NCI-H446 treated with DMSO at 0.1 percent for 48 hours (cell line): ENCODE measurements at regions not wholly inside any gene's neighbourhood (a gene's known extent, or its start where the extent isn't known, plus 50 kb on each side); places are given as distances from the start of the nearest gene placed in this dataset.
"Not testable (repeated sequence)": the region's sequence is repeated elsewhere in the genome, so short reads cannot be mapped to it uniquely, and the experiment has no call there.

Experiments used
- DNase-seq: peaks from one replicate; lab custom pipeline; 2025; lab: John Stamatoyannopoulos, UW

DNA sequence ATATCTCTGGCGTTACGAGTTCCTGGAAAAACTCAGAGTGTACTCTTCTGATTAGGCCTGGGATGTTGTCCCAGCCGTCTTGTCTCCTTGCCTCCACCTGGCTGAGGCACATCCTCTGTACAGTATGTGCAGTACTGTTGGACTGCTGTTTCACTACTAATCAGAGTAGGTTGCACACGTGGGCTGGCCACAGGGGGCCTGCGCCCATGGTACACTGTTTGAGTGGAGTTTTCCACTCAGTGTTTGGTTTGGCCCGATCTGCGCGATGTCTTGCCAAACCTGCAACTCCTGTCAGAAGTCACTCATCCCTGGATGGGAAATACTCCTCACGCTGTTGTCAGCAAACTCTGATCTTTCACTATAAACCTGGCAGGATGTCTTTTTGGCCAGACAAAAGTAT, 189.6 kb upstream of the CSNK1A1L start:
- peak; percentile 52 for DNase-seq

DNA sequence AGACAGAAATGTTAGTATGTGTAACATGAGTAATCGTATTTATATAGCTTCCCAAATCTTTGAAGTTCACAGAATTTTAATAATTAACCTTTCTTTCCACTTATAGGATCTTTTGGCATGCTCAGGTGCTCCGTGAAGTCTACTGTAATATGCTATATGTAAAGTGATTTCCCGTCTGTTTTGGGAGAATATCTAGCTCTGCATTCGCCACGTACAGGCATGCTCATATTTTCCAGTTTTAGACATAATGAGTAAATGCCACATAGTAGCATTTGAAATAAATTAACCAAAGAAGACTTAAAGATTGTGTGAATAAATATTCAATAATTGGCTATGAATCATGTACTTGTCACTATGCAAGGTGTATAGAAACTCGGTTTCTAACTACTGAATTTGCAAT, 189.0 kb upstream of the CSNK1A1L start:
- no peak for DNase-seq

DNA sequence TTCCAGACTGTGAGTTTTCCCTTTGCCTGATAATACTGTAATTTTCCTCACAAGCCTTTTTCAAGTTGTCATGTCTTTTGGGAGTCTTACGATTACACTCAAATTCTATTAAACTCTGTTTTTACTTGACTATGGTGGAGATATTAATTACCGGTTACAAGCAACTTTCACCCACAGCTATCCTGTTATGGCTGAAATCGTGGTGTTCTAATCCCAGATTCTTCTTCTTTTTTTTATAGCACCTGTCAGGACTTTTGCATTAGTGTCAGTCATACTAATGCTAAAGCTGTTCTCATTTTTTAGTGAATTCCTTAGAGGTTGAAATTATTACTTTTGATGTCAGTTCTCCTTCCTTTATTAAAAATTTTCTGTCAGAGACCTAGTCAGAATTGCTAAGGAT, 187.8 kb upstream of the CSNK1A1L start:
- DNase-seq: no peak

DNA sequence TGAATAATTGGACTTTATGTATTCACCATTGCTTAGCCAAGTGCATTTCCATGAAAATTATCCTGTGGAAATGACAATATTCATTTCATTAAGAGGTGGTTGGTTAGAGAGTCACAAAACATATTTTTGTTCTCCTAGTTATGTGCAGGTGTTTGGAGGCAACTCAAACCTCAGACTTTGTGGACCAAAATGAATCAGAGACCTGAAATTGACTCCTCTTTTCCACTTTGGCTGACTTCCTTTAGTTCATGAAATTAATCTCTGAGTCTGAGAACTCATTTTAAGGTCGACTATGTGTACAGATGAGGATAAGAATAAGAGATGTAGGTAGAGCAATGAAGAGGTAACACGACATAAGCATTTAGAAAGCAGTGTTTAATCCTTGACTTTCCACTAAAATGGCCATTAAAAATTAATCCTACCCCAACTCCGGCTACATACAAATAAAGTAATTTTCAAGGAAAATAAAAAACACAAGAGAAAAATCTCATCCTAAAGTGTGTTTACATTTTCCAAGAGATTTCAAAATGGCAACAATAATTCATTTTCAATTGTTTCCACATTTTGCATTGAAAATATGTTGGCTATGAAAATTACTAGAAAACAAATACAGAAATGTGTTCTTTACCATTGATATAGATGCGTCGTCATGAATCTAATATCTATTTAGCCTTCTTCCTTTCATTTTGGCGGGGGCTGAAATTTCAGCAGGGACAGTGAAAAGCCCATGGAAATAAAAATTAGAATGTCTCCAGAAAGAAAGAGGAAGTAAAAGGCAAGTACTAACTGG, 185.4 kb upstream of the CSNK1A1L start:
- DNase-seq: no peak

DNA sequence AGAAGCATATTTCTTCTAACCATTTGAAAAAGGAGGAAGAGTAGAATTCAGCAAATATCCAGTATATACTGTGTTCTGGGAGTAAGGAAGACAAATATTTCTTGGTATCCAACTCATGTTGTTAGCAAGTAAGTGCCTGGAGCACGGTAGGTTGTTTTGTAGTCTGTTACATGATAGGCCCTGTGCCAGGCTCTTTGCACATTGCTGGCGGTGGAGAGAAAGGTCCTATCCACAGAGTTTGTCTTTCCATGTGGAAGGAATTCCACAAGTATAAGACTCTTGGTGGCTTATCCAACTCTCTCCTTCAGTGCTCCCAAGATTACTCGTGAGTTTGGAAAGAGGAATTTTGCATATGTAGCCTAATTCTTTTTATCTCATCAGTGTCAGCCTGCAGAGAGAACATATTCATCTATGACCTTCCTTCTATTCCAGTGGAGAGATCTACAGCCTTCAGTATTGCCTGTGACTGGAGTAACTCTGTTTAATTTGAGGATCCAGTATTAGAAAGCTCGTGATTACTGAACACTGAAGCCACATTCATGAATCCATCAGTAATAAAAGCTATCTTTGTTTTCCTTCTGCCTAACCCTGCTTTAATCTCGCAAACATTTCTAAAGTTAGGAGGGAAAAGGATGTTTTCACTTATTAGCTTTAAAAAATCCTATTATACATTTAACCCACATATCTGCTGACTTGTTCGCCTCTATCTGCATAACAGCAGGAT, 183.9 kb upstream of the CSNK1A1L start:
- no peak for DNase-seq

DNA sequence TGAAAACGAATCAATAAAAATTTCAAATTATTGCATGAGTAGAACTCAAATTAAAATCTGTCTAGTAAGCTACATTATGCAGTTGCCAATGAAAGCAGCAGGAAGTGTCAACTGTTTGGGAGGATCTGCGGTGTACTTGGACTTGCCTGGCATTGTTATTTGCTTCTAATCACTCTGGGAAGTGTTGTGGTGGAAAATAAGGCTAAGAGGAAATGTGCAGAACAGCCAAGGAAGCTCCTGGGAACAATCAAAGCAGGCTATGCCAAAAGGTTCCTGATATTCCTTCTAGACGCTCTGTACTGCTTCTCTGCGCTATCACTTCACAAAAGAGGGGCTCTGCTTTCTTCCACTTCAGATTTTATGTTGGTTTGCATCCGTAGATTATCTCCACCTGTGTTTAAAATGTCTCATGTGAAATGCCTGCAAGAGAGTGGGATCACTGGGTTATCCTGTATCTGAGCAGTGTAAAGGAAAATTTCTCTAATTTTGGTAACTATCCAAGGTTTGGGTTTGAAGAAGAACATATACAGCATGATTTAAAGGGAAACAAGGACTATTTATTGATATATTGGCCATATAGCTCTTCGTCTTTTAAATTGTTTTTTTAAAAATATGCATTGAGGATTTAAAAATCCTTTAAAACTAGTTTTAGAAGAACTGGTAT, 182.7 kb upstream of the CSNK1A1L start:
- DNase-seq: no peak

DNA sequence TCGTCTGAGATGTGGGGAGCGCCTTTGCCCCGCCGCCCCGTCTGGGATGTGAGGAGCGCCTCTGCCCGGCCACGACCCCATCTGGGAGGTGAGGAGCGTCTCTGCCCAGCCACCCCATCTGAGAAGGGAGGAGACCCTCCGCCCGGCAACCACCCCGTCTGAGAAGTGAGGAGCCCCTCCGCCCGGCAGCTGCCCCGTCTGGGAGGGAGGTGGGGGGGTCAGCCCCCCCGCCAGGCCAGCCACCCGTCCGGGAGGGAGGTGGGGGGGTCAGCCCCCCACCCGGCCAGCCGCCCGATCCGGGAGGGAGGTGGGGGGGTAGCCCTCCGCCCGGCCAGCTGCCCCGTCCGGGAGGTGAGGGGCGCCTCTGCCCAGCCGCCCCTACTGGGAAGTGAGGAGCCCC, 174.8 kb upstream of the CSNK1A1L start:
- DNase-seq: not testable (repeated sequence)

DNA sequence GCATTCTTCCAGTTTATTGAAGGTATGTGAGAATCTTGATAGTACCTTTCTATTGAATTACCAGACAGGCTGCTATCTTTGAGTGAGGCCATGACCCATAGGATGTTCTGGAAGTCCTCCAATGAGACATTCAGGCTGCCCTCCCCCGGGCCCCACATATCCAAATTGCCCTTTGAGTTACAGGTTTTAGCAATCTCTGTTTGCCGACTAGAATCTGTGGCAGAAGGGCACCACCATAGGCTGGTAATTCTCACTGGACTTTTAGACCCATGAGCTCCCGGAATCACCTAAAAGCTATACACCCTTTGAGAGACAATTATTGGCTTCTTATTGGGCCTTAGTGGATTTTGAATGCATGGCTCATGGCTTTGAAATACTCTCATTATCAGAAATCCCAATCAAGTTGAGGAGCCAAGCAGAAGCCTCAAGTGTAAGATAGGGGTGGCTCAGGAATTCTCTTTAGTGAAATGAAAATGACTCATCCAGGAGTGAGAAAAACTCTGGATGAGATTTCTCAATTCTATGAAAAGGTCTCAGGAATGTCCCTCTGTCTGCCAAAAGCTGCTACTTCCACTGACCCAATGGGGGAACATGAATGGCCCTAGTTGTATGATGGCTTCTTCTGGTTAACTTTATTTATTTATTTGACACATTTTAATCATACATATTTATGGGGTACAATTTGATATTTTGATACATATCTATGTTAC, 172.1 kb upstream of the CSNK1A1L start:
- no peak for DNase-seq

DNA sequence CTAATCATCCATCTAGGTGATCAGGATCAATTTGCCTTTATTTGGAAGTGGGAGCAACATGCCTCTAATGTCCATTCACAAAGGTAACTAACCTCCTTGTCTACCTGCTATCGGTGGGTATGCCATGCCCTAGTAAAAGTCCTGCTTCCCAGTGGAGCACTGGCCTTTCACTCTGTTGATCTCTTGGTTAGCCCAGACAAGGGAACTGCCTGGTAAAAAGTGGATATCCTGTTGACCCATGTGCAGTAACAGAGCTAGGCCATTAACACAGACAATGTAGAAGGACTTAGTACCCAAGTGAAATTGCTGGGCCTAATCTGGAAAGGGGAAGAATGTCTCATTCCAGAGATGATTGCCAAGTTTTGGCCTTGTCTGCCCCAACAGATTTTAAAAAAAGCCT, 171.5 kb upstream of the CSNK1A1L start:
- no peak for DNase-seq

DNA sequence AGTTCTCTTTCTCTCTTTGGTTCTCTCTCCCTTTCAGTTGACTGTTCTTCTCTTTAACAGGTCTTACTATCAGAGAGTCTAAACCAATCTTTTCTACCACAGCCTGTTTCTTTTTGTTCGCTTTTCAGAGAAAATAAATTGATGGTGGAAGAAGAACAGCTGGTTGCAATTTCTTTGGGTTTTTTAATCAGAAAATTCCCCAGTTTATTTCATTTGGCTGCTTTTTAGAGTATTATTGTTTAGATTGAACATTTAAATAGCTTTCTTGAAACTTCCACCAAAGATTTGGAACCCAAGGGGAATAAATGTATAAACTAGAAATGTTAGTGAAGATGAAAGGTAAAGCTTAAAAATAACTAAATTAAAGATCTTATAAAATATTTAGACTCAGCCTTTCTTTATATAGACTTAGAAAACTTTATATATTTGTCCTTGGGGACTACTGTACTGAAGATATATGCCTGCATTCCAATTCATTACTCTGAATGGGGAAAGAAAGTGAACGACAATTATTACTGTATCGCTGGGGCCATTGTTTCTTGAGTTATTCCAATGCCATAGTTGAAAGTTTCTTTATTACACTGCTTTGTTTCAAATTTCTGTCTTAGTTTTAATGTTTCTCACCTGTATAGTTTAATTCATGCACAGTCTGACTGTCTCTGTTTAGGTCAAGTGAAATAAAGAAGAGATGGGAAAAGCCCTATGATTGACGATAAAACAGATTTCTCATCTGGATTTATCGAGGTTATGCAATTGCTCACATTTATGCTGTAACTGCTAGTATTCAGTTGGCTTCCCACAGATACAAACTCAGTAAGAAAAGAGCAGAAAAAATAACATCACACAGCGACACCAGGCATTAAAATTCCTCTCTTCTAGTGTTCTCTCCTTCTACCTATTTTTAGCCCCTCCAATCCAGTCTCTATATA, 169.4 kb upstream of the CSNK1A1L start:
- no peak for DNase-seq

DNA sequence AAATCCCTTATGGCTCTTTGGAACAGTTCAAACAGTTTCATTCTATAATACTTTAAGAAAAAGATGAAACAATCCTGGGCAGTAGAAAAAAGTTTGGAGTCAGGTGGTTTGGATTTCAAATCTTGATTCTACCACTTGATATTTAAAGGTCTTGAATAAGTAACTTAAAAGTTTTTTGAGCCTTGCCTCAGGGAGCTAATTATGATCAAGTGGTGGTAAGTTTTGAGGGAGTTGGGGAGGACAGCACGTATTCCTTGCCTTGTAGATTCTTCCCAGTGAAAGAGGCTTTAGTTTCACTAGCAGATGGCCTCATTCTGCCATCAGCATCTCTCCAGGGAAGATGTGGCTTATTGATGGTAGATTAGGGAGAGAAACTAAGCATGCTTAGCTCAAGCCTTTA, 168.4 kb upstream of the CSNK1A1L start:
- DNase-seq: no peak

DNA sequence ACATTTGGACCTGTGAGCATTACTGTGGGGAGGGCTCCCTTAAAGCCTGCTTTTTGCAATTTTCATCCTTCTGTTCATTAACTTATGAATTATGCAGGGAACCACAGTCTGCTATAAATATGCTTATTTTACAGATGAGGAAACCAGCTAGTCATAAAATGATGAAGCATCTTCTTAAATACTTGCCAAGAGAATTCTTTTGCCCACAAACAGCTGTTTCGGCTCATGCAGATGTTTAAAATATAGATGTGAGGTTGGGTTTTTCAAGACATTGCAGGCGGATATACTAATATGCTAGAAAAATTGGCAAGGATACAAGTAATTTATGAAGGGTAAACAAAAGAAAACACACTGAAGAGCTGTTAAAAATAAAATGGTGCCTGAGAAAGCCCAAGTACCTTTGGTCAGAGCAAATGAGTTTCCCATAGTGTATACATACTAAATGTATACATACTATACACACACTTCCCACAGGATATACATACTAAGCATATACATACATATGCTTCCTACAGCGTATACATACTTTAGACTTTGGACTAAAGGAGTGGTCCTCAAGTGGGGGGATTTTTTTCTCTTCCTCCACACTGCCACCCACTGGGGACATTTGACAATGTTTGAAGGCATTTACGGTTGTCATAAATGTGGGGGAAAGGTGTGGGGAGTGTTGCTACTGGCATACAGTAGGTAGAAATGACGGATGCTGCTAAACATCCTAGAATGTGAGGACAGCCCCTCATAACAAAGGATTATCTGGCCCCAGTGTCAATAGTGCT, 164.9 kb upstream of the CSNK1A1L start:
- no peak for DNase-seq

DNA sequence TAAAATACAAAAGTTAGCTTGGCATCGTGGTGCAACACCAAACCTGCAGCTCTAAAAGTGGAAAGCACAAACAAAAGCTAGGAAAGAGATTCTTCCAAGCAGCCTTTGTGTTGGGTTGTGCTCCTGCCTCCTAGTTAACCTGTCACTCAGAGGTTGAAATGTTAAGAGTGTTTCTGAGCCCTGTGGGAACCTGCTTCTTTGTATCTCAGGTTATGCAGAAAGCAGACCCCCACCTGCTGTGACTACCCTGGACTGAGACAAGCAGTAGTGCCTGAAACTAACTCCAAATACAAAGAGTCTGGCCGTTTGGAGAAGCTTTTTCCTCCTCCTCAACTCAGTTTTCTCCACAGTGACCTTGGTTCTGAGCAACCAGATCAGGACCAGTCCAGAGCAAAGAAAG, 158.4 kb upstream of the CSNK1A1L start:
- no peak for DNase-seq

DNA sequence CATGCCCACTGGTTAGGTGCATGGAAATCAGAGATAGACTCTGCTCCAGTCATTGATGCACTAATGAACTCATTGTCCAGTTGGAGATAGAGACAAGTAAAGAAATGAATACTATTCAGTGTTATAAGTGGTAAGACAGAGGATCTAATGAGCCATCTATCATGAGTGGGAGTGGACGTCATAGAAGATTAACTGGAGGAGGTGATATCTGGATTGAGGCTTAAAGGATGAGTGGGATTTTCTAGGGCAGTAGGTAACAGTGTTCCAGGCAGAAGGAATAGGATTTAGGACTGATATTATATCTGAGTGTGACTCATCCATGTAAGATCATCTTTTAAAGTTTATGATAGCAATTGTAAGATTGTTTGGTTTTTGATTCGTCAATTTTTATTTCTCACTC, 152.2 kb upstream of the CSNK1A1L start:
- DNase-seq: no peak

DNA sequence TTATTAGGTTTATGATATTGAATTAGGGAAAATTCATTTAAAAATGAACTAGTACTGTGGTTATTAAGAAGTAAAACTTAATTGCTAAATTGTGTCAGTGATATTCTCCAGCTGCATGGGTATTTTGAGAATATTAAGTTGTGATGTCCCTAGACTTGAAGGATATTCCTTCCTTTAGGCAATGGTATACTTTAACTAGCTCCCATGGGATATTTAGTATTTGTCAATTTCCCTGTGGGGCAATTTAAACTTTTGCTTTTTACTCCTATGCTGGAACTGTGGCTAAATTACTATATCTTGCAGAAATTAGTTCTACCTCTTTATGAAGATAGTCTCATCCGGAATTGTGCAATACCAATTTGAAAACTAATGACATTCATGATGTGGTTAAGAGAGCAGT, 151.6 kb upstream of the CSNK1A1L start:
- no peak for DNase-seq

DNA sequence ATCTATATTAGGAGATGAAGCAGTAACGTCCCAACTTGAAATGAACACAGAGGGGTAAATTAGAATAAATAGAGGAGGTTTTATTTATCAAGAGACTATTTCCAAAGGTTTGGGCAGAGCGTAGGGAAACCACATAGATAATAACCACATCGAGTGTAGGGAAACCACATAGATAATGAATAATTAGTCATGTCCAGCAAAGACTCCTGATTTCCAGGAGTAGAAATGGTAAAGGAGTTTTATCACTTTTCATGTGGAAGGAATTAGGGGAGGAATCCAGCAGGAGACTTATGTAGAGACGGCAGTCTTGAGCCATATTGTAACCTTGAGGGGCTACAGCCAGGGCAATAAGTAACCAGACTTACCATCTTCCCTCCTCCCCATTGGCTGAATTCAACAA, 136.3 kb upstream of the CSNK1A1L start:
- DNase-seq: no peak

DNA sequence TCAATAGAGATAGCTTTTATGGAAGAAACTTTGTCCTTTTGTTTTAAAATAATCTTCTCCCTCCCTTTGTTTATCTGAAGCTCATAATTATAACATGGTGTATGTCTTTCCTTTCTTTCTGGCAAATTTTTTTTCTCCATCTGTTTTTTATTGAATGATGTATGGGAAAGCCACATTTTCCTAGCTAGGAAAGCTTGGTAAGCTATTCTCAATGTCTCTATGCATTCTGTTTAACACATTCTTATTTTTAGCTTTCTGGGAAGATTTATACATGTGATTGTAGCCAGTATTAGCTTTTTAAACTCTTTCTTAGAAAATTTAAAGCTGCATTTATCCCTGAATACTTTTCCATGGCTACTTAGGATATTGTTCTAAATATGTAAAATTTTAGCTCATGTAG, 124.9 kb upstream of the CSNK1A1L start:
- no peak for DNase-seq

DNA sequence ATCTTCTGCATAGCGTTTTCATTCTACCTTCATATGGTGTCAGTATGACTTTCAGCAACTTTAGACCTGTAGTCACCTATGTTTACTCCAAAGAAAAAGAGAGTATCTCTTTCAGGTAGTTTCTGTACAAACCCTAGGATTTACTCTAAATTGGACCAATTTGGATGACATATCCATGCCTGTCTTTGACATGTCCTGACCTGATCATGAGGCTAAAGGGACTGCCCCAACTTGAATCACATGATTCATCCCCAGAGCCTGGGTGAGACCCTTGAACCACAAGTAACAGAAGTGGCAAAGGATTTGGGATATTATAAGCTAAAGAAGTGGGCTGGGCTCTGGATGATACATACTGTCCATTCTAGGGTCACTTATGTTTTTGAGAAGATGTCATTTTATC, 124.5 kb upstream of the CSNK1A1L start:
- no peak for DNase-seq

DNA sequence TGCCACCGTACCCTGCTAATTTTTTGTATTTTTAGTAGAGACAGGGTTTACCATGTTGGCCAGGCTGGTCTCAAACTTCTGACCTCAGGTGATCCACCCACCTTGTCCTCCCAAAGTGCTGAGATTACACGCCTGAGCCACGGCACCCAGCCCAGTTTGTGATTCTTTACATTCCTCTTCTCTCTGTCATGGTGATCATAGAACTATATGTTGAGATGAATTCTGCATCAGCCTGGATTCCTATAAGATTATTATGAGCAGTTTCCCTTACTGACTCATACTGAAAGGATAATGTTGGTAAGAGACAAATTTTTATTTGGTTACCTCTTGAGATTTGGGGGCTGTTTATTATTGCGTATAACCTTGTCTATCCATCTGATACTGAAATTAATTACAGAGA, 121.5 kb upstream of the CSNK1A1L start:
- no peak for DNase-seq

DNA sequence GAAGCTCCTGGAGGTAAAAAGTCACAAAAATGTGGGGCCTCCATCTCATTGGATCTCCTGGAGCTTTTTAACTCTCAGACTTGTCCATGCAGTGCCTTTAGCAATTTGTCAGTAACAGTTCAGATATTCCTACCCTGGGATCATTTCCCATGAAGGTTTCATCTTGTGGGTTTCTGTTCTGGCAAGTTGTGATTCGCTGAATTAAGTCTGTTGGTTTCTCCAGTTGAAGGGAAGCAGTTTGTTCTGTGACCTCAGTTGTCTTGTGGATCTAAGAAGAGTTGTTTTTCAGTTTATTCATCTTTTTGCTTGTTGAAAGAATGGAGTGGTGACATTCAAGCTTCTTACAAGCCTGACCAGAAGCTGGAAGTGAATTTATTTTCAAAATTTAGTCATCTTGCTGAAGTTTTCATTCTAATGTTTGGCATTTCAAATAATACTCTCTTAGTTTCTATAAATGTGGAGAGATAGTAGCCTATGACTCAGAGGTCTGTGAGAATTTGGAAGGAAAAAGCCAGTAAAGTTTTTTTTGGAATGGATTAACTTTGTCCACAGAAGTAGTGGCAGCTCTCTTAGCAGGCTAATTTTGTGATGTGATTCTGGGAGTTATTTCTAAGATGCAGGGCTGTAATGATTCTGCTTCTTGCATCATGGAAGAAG, 120.1 kb upstream of the CSNK1A1L start:
- DNase-seq: no peak
